NCI-H2107 (cell line): ENCODE measurements at regions not wholly inside any gene's neighbourhood (a gene's known extent, or its start where the extent isn't known, plus 50 kb on each side); places are given as distances from the start of the nearest gene placed in this dataset.
"Not testable (repeated sequence)": the region's sequence is repeated elsewhere in the genome, so short reads cannot be mapped to it uniquely, and the experiment has no call there.

ENCODE experiments used
- DNase-seq: peaks from one replicate; lab custom pipeline; 2025; lab: John Stamatoyannopoulos, UW

DNA sequence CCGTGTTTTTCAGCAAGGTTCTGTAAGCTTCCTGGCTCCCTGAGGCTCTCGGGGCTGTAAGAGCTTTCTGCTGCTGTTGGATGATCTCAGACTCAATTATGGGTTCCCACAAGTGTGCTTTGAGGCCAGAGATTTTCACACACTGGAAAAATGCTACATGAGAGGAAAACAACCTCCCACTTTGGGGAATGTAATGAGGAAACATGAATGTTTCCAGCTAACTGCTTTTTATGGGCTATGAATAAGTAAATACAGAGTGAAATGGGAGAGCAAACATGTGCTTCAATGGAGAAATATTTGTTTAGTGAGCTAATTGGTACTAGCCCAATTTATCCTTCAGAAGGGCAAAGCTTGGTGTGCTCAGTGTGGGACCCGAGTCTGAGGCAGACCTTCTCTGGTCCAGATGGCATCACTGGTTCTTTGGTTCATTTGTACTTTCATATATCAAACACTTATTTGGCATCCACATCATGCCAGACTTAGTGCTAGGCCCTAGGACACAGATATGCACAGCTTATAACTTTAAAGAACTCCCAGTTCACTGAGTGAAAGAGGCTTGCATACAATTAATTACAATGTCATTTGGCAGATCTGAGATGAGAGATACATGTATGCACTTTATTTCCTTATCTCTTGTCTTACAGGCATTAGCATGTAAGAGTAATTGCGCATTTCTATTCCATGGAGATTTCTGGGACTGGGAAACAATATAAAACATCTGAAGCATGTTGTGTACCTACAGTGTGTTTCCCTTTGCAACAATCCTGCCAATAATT lies 248.8 kb downstream of the RDH14 start:
- DNase-seq: no peak

DNA sequence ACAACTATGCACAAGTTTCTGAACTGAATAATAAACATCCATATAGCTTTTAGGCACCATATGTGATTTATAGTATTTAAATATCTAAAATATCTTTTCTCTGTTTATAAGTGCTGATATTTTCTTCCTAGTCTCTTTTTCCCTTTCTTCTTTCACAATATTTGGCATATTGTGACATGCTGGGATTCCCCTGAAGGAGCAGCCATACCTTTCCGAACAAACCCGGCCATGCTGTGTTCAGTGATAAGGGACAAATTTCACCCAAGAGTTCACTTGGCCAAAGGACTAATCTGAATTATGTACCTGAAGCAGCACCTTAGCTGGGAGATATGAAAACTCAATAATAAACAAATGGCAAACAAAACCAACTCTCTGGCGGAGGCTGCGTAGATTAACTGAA lies 250.8 kb downstream of the RDH14 start:
- DNase-seq: no peak

DNA sequence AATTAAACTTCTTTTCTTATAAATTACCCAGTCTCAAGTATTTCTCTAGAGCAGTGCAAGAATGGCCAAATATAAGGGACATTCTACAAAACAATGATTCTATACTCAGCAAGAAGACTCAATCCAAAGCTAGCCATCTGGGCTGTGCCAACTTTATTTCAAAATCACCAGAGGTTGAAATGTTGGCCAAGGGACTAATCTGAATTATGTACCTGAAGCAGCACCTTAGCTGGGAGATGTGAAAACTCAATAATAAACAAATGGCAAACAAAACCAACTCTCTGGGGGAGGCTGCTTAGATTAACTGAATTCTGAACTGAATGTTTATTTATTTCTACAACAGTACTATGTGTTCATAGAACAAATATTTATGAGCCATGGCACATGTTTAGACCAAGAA lies 251.3 kb downstream of the RDH14 start:
- DNase-seq: no peak

DNA sequence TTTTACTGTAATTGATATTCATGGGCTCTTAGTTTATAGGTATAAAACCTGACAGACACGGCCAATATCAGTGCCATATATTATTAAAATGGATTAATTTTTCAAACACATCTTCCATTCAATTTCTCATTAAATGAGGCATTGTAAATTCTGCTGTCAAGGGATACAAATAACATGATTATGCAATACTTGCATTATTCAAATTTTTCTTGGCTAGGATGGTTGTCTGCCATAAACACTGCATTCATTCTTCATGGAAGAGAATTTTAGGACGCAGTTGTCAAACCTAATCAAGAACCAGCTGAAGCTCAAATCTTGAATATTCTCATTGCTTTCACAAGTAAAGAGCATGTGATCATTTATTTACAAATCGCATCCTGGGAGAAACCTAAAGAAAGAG lies 255.6 kb downstream of the RDH14 start:
- no peak for DNase-seq

DNA sequence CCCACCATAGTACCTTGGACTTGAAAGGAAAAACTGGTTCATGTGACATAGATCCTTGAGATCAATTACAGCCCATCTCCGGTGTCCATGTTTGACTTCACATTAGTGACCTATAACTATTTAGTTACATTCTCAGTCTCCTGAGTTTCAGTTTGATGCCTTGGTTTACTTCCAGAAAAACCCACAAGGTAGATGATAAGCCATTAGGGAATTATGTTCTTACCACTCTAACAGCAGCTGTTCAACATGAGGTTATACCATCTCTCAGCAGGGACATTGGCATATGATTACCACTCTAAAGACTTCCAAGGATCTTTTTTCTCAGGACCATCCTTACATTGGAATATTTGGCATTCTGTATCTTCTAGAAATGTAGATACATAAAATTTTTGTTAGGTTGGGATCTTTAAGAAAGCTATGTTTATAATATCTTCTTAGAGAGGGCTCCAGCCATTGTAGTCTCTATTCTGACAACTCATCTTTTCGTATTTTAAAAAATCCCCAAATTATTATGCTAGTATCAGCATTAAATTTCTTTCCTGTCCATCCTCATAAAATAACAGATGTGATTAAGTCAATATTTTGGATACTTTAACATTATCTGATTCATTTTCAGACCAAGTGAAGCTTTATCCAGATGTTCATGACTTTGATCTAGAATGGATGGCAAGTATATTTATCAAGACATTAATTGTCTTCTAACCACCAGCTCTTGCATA lies 258.9 kb downstream of the RDH14 start:
- DNase-seq: no peak

GRCh38 chr2:18299423-18300212 lies 260.8 kb downstream of the RDH14 start:
- no peak for DNase-seq

DNA sequence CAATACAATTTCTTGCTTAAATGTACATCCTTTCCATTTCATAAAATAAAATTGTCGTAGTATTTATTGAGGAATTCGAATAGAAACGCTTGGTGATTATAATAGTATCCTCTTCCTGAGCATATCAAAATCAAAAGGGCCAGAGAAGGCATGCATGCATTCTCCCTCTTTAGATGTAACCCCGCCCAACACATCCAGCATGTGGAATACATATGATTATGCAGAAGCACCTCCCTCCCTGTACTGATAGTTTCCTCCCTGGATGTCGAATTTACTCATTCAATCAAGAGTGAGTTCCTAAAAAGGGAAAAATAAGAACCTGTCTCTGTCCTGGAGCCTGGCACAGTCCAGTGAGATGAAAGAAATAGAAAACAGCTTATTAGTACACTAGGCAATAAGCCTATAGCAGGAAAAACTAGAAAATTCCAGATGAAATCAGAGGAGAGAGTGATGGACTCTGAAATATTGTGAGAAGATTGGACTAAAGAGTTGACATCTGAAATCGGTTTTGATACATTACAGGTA lies 262.9 kb downstream of the RDH14 start:
- DNase-seq: no peak

DNA sequence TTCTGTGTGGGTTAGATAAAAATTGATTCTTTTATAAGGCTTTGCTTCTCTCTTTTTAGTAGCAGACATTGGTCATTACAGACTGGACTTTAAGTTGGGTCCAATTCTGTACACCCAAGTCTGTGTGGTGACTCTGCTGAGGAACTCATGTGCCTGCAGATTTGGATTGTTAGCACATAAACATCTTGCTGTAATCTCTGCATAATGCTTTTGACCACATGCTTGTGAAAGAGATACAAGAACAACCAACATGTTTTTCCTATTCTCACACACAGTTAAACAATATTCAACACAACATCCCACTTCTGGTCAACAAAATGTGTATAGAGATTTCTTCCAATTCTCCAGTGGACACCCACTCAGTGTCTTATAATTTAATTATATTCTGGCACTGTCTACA lies 270.1 kb downstream of the RDH14 start:
- DNase-seq: no peak

DNA sequence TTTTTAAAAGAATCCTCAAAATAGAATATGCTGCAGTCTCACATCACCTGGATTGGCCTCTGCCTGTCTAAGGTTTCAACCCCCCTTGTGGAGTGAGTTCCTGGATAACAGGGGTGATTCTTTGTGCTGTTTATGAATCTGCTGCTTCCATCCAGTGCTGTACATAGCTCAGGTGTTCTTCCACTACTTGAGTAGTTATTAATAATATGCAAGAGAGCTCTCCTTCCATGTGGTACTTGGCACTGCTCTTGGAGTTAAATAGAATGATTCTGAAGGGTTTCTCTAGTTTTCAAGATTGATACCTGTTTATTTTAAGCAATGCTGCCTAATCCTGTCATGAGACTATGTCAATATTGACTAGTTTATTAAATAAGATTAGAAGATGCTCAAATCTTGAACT lies 273.6 kb downstream of the RDH14 start:
- DNase-seq: no peak

GRCh38 chr2:18284331-18284730 lies 276.1 kb downstream of the RDH14 start:
- DNase-seq: no peak

GRCh38 chr2:18282026-18282425 lies 278.4 kb downstream of the RDH14 start:
- DNase-seq: no peak

DNA sequence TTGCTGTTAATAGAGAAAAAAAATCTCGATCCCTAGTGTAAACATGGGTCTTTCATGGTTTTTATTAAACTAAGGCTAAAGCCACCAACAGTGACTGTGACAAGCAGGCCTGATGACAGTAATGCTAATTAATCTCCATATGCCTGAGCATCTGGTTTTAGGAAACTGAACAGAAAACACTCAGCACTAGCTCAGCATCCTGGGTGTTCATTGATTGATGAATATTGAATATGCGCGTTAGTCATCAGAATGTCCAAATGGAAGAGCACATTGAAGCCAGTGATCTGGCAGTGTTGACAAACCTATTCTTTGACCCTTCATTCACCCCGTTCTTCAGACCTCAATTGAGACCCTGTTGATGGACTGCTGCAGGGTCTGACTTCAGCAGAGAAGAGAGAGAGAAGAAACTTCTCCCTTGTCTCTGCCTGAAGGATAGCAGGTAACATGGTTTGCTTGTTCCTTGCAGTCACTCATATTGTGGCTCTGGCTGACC lies 283.8 kb downstream of the RDH14 start:
- no peak for DNase-seq

GRCh38 chr2:18273205-18273604 lies 287.2 kb downstream of the RDH14 start:
- no peak for DNase-seq

- no peak for DNase-seq
Measured at GRCh38 chr2:18272148-18272494, 288.3 kb downstream of the RDH14 start.

- no peak for DNase-seq
Measured at GRCh38 chr2:18271370-18272147, 288.9 kb downstream of the RDH14 start.

DNA sequence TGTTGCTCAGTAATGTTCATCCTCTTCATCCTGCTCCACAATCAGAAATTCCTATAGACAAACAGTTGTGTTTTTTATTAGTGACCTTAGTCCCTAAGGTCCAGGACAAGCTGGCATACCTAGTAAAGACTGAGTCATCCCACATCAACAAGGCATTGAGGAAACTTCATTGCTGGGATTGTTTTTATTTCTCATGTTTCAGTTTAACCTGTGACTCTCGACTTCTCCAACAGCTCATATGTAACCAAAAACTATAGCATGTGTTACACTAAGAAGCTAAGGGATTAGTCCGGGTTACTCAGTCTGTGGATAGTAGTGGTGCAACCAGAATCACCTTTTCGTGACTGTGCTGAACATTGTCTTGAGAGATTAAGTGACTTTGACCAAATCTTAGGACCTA lies 292.1 kb downstream of the RDH14 start:
- no peak for DNase-seq

- DNase-seq: no peak
Measured at GRCh38 chr2:18267501-18267900, 293.0 kb downstream of the RDH14 start.

DNA sequence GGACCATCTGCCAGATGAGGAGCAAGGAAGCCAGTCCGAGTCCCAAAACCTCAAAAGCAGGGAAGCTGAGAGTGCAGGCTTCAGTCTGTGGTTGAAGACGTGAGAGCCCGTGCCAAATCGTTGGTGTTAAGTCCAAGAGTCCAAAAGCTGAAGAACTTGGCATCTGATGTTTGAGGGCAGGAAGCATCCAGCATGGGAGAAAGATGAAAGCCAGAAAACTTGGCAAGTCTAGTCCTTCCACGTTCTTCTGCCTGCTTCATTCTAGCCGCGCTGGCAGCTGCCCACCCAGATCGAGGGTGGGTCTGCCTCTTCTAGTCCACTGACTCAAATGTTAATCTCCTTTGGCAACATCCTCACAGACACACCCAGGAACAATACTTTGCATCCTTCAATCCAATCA lies 293.8 kb downstream of the RDH14 start:
- DNase-seq: not testable (repeated sequence)

DNA sequence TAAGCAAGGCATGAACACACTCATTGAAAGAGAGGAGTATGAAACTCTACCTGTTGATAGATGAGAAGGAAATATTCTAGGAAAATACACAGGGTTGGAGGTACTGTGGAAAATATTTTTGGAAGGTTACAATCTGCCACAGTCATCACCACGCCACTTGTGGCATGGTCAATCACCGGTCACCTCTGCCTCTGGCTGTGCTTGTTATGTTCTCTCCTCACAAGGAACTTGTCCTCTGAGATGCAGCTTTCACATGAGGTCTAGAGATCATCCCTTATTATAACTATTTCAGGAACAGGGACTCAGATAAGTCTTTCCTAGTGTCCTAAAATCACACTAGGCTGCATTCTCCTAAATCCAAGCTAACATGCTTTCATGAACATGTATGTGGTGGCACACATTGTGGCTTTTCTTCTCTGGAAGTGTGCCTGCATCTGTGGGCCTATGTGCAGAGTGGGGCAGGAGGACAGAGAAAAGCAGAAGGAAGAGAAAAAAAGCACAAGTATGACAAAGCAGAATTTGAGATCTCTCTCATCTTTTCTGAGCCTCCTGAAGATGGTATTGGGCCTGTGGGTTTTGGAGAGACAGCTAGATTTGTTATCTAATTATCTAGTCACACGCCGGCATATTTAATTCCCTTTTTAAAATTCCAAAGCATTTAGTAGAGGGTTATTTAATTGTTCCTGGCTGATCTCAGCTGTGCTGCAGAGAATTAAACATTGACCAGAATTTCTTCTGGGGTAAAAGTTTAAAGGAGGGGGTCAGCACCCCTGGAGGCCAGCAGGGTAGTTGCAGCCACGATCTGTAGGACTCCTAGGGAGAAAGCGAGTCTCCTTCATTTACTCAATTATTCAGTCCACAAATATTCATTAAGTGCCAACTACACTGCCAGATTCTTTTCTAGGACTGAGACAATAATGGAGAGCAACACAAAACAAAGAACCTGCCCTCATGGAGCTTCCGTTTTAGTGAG lies 294.6 kb downstream of the RDH14 start:
- DNase-seq: no peak

- DNase-seq: no peak
Measured at GRCh38 chr2:18262601-18263000, 297.9 kb downstream of the RDH14 start.
